SU-DHL-6 (cell line): ENCODE measurements at regions not wholly inside any gene's neighbourhood (a gene's known extent, or its start where the extent isn't known, plus 50 kb on each side); places are given as distances from the start of the nearest gene placed in this dataset.
"Not testable (repeated sequence)": the region's sequence is repeated elsewhere in the genome, so short reads cannot be mapped to it uniquely, and the experiment has no call there.

ENCODE experiments used
- CTCF ChIP-seq: fragments of 200-600 bp; sonication (generic); IDR thresholded peaks from one replicate; pipeline ENCODE4 v1.5.1; 2017; ENCODE audit warnings: antibody characterized with exemption, mild to moderate bottlenecking, low read length, moderate library complexity; ENCODE audit not compliant: insufficient read depth, poor library complexity, severe bottlenecking
- EZH2phosphoT487 ChIP-seq: fragments of 200-600 bp; sonication (generic), shearing (Covaris generic); conservative IDR thresholded peaks from 2 replicates; pipeline ENCODE4 v1.6.1; 2018; ENCODE audit warnings: mild to moderate bottlenecking, antibody characterized with exemption, low read length, moderate library complexity, mixed read lengths

GRCh38 chr14:105624749-105625434 is 98.5 kb downstream of the TMEM121 start:
- TF ChIP-seq CTCF, EZH2phosphoT487: not testable (repeated sequence)
